ENCODE measurements at regions not wholly inside any gene's neighbourhood (a gene's known extent, or its start where the extent isn't known, plus 50 kb on each side); places are given as distances from the start of the nearest gene placed in this dataset.

GRCh38 chr11:70705097-70705496, 306.8 kb downstream of the CTTN start:
- H3K4me1 ChIP-seq (replicated peaks; ENCODE audit: insufficient read depth), result no peaks in the 10 kb centered on the region
- H3K79me2 ChIP-seq (ENCODE audit: low read depth), result no peaks in the 10 kb centered on the region
- H3K9me3 ChIP-seq (ENCODE audit: insufficient read depth, low read depth), result no peaks in the 10 kb centered on the region
- H3K4me3 ChIP-seq, result no peak overlapping the region
- no peaks in the 10 kb centered on the region for H3F3A ChIP-seq (ENCODE audit: insufficient read depth, low read depth)
- intact Hi-C loops (cut with micrococcal nuclease; ENCODE audit: unreplicated experiment), result no loop called here
- BruUV-seq (replicated peaks), result no TSS peak
- no peak overlapping the region for H3K27ac ChIP-seq
- no peaks in the 10 kb centered on the region for H3K9me2 ChIP-seq (ENCODE audit: insufficient read depth)
- CTCF ChIA-PET, result no interaction called here
- no peaks in the 10 kb centered on the region for H3K36me3 ChIP-seq (ENCODE audit: low read depth)
- peaks cover 22% of the 10 kb centered on the region for H4K20me1 ChIP-seq (ENCODE audit: insufficient read depth)
- no peak overlapping the region for H3K4me2 ChIP-seq
- no peaks in the 10 kb centered on the region for H3K27me3 ChIP-seq (ENCODE audit: insufficient read depth, low read depth)
- DNase-seq, result no peak
- H2AFZ ChIP-seq, result no peak overlapping the region
- POLR2A ChIA-PET (ENCODE audit: unreplicated experiment), result no interaction called here
- TF ChIP-seq CTCF (conservative IDR thresholded peaks at IDR 0.05), result no peak
- no peak for TF ChIP-seq EZH2 (IDR thresholded peaks at IDR 0.05; ENCODE audit: low read depth)

GRCh38 chr11:70705930-70706329, 307.6 kb downstream of the CTTN start:
- no TSS peak for BruUV-seq (replicated peaks)
- no peaks in the 10 kb centered on the region for H3K36me3 ChIP-seq (ENCODE audit: low read depth)
- H3F3A ChIP-seq (ENCODE audit: insufficient read depth, low read depth), result no peaks in the 10 kb centered on the region
- H3K9me3 ChIP-seq (ENCODE audit: insufficient read depth, low read depth), result no peaks in the 10 kb centered on the region
- no peaks in the 10 kb centered on the region for H3K4me1 ChIP-seq (replicated peaks; ENCODE audit: insufficient read depth)
- ChIA-PET POLR2A (ENCODE audit: unreplicated experiment) (no interaction called here), CTCF (no interaction called here)
- no peak for TF ChIP-seq CTCF (conservative IDR thresholded peaks at IDR 0.05)
- no peak for TF ChIP-seq EZH2 (IDR thresholded peaks at IDR 0.05; ENCODE audit: low read depth)
- H3K4me3 ChIP-seq, result no peak overlapping the region
- H3K79me2 ChIP-seq (ENCODE audit: low read depth), result no peaks in the 10 kb centered on the region
- H3K27ac ChIP-seq, result no peak overlapping the region
- H3K9me2 ChIP-seq (ENCODE audit: insufficient read depth), result no peaks in the 10 kb centered on the region
- DNase-seq, result no peak
- H3K4me2 ChIP-seq, result no peak overlapping the region
- intact Hi-C loops (cut with micrococcal nuclease; ENCODE audit: unreplicated experiment), result no loop called here
- peaks cover 26% of the 10 kb centered on the region for H4K20me1 ChIP-seq (ENCODE audit: insufficient read depth)
- H2AFZ ChIP-seq, result no peak overlapping the region
- no peaks in the 10 kb centered on the region for H3K27me3 ChIP-seq (ENCODE audit: insufficient read depth, low read depth)

GRCh38 chr11:70707821-70708220, 309.5 kb downstream of the CTTN start:
- CTCF ChIA-PET, result no interaction called here
- POLR2A ChIA-PET (ENCODE audit: unreplicated experiment), result no interaction called here

More at GRCh38 chr11:70707821-70708220, 309.5 kb downstream of the CTTN start:
- H3K27ac ChIP-seq, result no peak overlapping the region
- H2AFZ ChIP-seq, result no peak overlapping the region
- no peaks in the 10 kb centered on the region for H3K9me3 ChIP-seq (ENCODE audit: insufficient read depth, low read depth)
- DNase-seq, result no peak
- no peaks in the 10 kb centered on the region for H3K36me3 ChIP-seq (ENCODE audit: low read depth)
- no peak overlapping the region for H3K4me3 ChIP-seq
- no peak overlapping the region for H3K4me2 ChIP-seq
- no peaks in the 10 kb centered on the region for H3K9me2 ChIP-seq (ENCODE audit: insufficient read depth)
- H3K27me3 ChIP-seq (ENCODE audit: insufficient read depth, low read depth), result no peaks in the 10 kb centered on the region
- TF ChIP-seq EZH2 (IDR thresholded peaks at IDR 0.05; ENCODE audit: low read depth), result no peak
- no peak for TF ChIP-seq CTCF (conservative IDR thresholded peaks at IDR 0.05)
- no peaks in the 10 kb centered on the region for H3F3A ChIP-seq (ENCODE audit: insufficient read depth, low read depth)
- no TSS peak for BruUV-seq (replicated peaks)
- H3K4me1 ChIP-seq (replicated peaks; ENCODE audit: insufficient read depth), result no peaks in the 10 kb centered on the region
- intact Hi-C loops (cut with micrococcal nuclease; ENCODE audit: unreplicated experiment), result no loop called here
- peaks cover 20% of the 10 kb centered on the region for H4K20me1 ChIP-seq (ENCODE audit: insufficient read depth)
- no peaks in the 10 kb centered on the region for H3K79me2 ChIP-seq (ENCODE audit: low read depth)
